Loucy (cell line): ENCODE measurements at regions not wholly inside any gene's neighbourhood (a gene's known extent, or its start where the extent isn't known, plus 50 kb on each side); places are given as distances from the start of the nearest gene placed in this dataset.
A peak's percentile ranks its signal among the peaks of the same experiment; 100 is the strongest.

Source experiments
- H2AFZ ChIP-seq: fragments of 200-600 bp; sonication (generic); 2 replicates; pipeline ENCODE4 v1.6.0; 2016; ENCODE audit warnings: antibody characterized with exemption, mild to moderate bottlenecking, low read length, moderate library complexity
- H3F3A ChIP-seq: fragments of 200-600 bp; 2 replicates; pipeline ENCODE4 v1.6.0; 2016; ENCODE audit warnings: antibody characterized with exemption, low read depth, mild to moderate bottlenecking
- H3K27me3 ChIP-seq: fragments of 200-600 bp; sonication (generic); 2 replicates; pipeline ENCODE4 v1.6.1; 2014; ENCODE audit warnings: low read length, mild to moderate bottlenecking; ENCODE audit not compliant: insufficient read depth, poor library complexity, severe bottlenecking
- H3K36me3 ChIP-seq: fragments of 200-600 bp; sonication (generic); 2 replicates; pipeline ENCODE4 v1.6.1; 2016; ENCODE audit warnings: low read length; ENCODE audit not compliant: insufficient read depth
- H3K4me1 ChIP-seq: fragments of 200-600 bp; sonication (generic); 2 replicates; pipeline ENCODE4 v1.5.1; 2014; ENCODE audit warnings: low read length, mild to moderate bottlenecking; ENCODE audit not compliant: insufficient read depth, poor library complexity, severe bottlenecking
- H3K4me2 ChIP-seq: fragments of 200-600 bp; sonication (generic); 2 replicates; pipeline ENCODE4 v1.6.0; 2014; ENCODE audit warnings: antibody characterized with exemption, low read length, low read depth, mild to moderate bottlenecking; ENCODE audit not compliant: poor library complexity, severe bottlenecking
- H3K4me3 ChIP-seq: fragments of 200-600 bp; sonication (generic); 2 replicates; pipeline ENCODE4 v1.5.1; 2014; ENCODE audit warnings: low read length, mild to moderate bottlenecking, mixed read lengths; ENCODE audit not compliant: poor library complexity, severe bottlenecking
- H3K79me2 ChIP-seq: fragments of 200-600 bp; sonication (generic); 2 replicates; pipeline ENCODE4 v1.6.1; 2014; ENCODE audit warnings: low read length; ENCODE audit not compliant: insufficient read depth
- H3K9ac ChIP-seq: fragments of 200-600 bp; sonication (generic); 2 replicates; pipeline ENCODE4 v1.6.0; 2014; ENCODE audit warnings: mild to moderate bottlenecking, low read depth, low read length, moderate library complexity; ENCODE audit not compliant: poor library complexity, severe bottlenecking
- H3K9me2 ChIP-seq: fragments of 200-600 bp; sonication (generic); replicated peaks from 2 replicates; pipeline ENCODE4 v1.6.1; 2016; ENCODE audit warnings: low read depth, low read length, mixed read lengths
- H3K9me3 ChIP-seq: fragments of 200-600 bp; sonication (generic); 2 replicates; pipeline ENCODE4 v1.6.1; 2014; ENCODE audit warnings: mild to moderate bottlenecking, antibody characterized with exemption, low read length, low read depth; ENCODE audit not compliant: insufficient read depth
- H4K20me1 ChIP-seq: fragments of 200-600 bp; sonication (generic); 2 replicates; pipeline ENCODE4 v1.6.0; 2014; ENCODE audit warnings: antibody characterized with exemption, low read length, mild to moderate bottlenecking; ENCODE audit not compliant: insufficient read depth, poor library complexity, severe bottlenecking
- EZH2phosphoT487 ChIP-seq: fragments of 200-600 bp; IDR thresholded peaks from 2 replicates; pipeline ENCODE4 v1.6.1; 2018; ENCODE audit warnings: antibody characterized with exemption, mild to moderate bottlenecking, moderate library complexity, borderline replicate concordance
- TF ChIP-seq, protein P1 (sequence below): fragments of 200-600 bp; sonication (generic); conservative IDR thresholded peaks from 2 replicates; pipeline ENCODE4 v1.5.1; 2014; ENCODE audit warnings: mild to moderate bottlenecking, antibody characterized with exemption, low read length

DNA sequence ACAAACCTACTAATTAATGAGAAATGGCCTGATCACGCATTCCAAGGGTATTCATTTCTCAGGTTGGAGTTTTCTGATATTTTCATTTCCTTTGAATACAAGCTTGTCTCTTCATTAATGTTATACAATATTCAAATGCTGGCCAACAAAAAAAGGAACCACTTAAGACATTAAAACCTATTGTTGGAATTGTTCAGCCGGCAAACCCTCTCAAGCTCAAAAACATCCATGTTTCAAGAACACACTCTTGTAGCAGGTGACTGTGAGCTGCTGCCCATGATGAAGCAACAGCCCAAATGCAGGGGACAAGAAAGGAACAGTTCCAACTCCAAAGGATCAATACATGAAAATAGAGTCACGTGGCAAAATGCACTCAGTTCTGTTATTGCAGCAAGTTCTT is 454.5 kb downstream of the BCL11A start:
- no peaks in the 10 kb centered on the region for H4K20me1 ChIP-seq
- H3K79me2 ChIP-seq: no peaks in the 10 kb centered on the region
- peak overlapping the region; percentile 56 for H3K9ac ChIP-seq
- no peak overlapping the region for H2AFZ ChIP-seq
- H3K4me1 ChIP-seq: peaks cover 23% of the 10 kb centered on the region
- peak overlapping the region; percentile 41 for H3K4me2 ChIP-seq
- H3K4me3 ChIP-seq: peak overlapping the region; percentile 27
- no peaks in the 10 kb centered on the region for H3K36me3 ChIP-seq
- no peaks in the 10 kb centered on the region for H3K27me3 ChIP-seq
- no peaks in the 10 kb centered on the region for H3K9me3 ChIP-seq
- no peaks in the 10 kb centered on the region for H3F3A ChIP-seq
- H3K9me2 ChIP-seq: no peaks in the 10 kb centered on the region
- TF ChIP-seq, protein P1, sequence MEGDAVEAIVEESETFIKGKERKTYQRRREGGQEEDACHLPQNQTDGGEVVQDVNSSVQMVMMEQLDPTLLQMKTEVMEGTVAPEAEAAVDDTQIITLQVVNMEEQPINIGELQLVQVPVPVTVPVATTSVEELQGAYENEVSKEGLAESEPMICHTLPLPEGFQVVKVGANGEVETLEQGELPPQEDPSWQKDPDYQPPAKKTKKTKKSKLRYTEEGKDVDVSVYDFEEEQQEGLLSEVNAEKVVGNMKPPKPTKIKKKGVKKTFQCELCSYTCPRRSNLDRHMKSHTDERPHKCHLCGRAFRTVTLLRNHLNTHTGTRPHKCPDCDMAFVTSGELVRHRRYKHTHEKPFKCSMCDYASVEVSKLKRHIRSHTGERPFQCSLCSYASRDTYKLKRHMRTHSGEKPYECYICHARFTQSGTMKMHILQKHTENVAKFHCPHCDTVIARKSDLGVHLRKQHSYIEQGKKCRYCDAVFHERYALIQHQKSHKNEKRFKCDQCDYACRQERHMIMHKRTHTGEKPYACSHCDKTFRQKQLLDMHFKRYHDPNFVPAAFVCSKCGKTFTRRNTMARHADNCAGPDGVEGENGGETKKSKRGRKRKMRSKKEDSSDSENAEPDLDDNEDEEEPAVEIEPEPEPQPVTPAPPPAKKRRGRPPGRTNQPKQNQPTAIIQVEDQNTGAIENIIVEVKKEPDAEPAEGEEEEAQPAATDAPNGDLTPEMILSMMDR: no peak
- no peak for TF ChIP-seq EZH2phosphoT487

DNA sequence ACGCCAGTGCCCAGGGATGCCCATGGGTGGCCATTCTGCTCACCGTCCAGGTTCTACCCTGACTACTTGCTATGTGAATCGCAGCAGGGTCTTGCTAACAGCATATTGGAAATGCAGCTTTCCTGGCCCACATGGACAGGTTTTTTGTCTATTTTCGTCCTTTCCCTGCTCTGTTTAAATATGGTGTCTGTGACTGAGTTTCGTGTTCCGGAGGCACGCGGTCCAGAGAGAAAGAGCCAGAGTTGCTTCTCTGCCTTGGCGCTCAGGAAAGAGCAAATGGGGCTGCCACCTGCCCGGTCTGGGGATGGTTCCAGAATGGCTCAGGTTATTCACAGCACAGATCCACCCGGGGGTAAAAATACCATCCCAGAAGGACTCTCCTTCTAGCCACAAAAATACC is 456.2 kb downstream of the BCL11A start:
- TF ChIP-seq EZH2phosphoT487: no peak
- TF ChIP-seq, protein P1: no peak
- Histone ChIP-seq H4K20me1 (no peaks in the 10 kb centered on the region), H3K27me3 (no peaks in the 10 kb centered on the region), H3F3A (no peaks in the 10 kb centered on the region), H3K4me3 (no peak overlapping the region), H2AFZ (no peak overlapping the region), H3K36me3 (no peaks in the 10 kb centered on the region), H3K4me1 (peaks cover 23% of the 10 kb centered on the region), H3K79me2 (no peaks in the 10 kb centered on the region), H3K9ac (no peak overlapping the region), H3K9me2 (no peaks in the 10 kb centered on the region), H3K4me2 (no peak overlapping the region), H3K9me3 (no peaks in the 10 kb centered on the region)

DNA sequence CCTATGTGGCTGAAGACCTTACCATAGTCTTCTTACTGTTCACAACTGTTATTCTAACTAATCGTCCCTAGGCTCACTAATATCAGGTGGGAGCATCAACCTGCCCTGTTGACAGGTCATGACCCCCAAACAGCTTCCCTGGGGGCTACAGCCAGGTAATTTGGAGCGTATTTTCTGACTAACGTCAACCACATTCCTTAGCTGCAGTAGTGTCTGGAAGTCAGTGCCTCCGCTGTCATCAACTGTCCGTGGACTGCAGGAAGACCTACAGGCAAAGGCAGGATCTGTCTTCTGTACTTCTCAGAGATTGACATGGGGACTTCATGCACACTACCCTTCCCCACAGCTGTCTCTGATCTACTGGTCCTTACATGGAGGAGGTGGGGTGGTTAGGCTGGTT is 456.9 kb downstream of the BCL11A start:
- H3K9ac ChIP-seq: no peak overlapping the region
- H3K27me3 ChIP-seq: no peaks in the 10 kb centered on the region
- TF ChIP-seq, protein P1: no peak
- no peak for TF ChIP-seq EZH2phosphoT487
- no peaks in the 10 kb centered on the region for H4K20me1 ChIP-seq
- no peaks in the 10 kb centered on the region for H3K36me3 ChIP-seq
- H3K9me3 ChIP-seq: no peaks in the 10 kb centered on the region
- no peak overlapping the region for H3K4me3 ChIP-seq
- no peak overlapping the region for H2AFZ ChIP-seq
- no peaks in the 10 kb centered on the region for H3K79me2 ChIP-seq
- H3K4me2 ChIP-seq: no peak overlapping the region
- no peaks in the 10 kb centered on the region for H3K9me2 ChIP-seq
- H3K4me1 ChIP-seq: peaks cover 23% of the 10 kb centered on the region
- H3F3A ChIP-seq: no peaks in the 10 kb centered on the region
